Head of caudate nucleus (tissue), 42 donors: ENCODE measurements at regions not wholly inside any gene's neighbourhood (a gene's known extent, or its start where the extent isn't known, plus 50 kb on each side); places are given as distances from the start of the nearest gene placed in this dataset.

Experiments used
- DNase-seq, 42 donors: peaks; one replicate each; pipeline versions ENCODE4 v3.0.0 to v3.0.0-alpha.2; 2020 to 2021; ENCODE audit warnings: mixed read lengths in 7 of 42
- intact Hi-C: fragments of 100-400 bp; cut with DNase I; formaldehyde crosslinking; loops from one replicate; pipeline ENCODE4 v1.15.0; 2022

DNA sequence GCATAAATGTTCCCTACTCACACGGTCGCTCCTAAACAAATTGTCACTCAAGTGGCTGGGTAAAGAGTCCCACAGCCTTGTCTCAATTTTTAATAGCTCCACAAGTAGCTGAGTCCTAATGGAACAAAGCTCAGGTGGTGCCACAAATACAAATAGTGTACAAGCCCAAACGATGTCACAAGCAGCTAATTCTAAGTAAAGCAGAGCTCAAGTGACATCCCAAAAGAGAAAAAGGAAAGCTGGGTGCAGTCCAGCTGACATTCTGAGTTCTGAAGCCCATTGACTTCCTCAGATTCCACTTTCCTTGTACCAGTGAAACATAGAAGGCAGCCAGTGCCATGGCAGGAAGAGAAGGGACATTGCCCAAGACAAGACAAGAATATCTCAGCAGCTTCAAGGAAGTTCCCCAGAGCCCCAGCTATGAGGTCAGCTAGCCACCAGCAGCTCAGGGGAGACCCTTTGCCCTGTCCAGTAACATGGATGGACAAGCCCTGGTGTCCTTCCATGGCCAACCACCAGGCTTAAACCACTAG is 231.2 kb upstream of the SGCD start:
- intact Hi-C loops = no loop called here
- DNase-seq = no peak

DNA sequence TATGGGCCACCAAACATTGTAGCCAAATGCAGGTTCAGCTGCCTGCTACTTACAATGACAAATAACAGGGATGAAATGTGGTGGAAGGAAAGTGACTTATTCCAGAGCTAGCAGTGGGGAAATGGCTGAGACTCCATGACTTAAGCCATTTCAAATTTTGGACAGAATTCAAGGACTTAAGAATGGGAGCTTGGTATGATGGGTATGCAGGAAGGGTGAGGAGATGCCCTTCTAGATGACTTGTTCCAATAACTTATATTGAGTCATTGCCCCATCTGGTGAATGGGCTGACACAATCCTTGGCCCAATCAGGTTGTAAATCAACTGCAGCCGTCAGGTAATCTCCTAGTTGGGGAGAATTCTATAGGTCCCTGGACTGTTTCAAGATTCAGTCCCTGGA is 230.7 kb upstream of the SGCD start:
- intact Hi-C loops = no loop called here
- no peak for DNase-seq

- intact Hi-C loops = no loop called here
Measured at GRCh38 chr5:156103155-156103885, 223.6 kb upstream of the SGCD start.

GRCh38 chr5:156109317-156110023 is 217.5 kb upstream of the SGCD start:
- intact Hi-C loops = no loop called here
- DNase-seq = no peak

More at GRCh38 chr5:156103155-156103885, 223.6 kb upstream of the SGCD start:
- DNase-seq = no peak

DNA sequence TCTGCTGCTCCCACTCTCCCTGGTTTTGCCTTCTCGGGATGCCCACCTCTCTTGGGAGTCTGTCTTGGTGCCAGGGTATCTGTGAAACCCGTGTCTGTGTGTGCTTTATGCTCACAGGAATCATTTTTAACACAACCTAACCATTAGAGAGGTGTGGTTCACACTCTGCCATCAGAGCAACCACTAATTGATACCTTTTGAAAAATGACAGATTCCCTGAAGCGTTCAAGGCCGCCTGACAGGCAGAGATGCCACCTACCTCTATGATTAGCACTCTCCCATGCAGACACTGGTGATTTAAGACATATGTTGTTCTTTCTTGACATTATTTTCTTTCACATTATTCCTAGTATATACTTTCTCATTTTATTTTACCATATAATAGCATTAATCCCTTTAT is 207.3 kb upstream of the SGCD start:
- intact Hi-C loops = no loop called here
- DNase-seq = peak in 8 of 42 donors; percentile 3 to 54 (median 26)

GRCh38 chr5:156120777-156121176 is 206.2 kb upstream of the SGCD start:
- DNase-seq = no peak

DNA sequence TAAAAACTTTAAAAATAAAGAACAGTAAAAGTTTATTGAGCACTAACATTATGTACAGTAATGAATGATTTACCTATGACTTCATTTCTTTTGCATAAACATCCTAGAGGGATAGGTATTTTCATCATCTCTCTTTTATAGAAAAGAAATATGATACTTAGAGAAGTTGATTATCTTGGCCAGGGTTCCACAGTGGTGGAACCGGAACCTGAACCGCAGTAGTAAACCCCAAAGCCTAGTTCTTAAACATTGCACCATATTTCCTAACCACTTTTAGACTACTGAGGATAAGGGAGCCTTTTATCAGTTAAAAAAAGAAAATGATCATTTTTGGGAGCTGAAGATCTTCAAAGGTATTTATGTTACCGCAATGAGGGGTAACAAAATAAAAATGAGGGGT is 205.7 kb upstream of the SGCD start:
- DNase-seq = no peak

More at GRCh38 chr5:156120777-156121176, 206.2 kb upstream of the SGCD start:
- intact Hi-C loops = no loop called here

GRCh38 chr5:156121882-156122281 is 205.1 kb upstream of the SGCD start:
- no peak for DNase-seq
- intact Hi-C loops = no loop called here

More for the DNA sequence above, 205.7 kb upstream of the SGCD start:
- intact Hi-C loops = no loop called here

DNA sequence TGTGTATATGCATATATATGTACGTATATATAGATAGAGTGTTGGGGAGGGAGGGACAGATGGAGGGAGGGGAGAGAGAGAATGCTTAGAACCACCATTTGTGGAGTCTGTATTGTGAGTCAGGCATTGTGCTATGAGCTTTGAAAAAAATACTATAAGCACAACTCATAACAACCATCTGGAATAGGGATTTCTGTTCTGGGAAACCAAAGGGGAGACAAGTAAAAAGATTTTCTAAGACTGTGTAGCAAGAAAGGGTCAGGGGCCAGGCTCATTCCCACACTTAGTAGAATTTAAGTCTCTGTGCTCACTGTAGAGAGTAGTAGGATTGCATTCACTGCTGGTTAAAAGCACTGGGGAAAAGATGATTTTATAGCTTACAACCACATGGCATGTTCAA is 202.3 kb upstream of the SGCD start:
- no peak for DNase-seq
- intact Hi-C loops = no loop called here

DNA sequence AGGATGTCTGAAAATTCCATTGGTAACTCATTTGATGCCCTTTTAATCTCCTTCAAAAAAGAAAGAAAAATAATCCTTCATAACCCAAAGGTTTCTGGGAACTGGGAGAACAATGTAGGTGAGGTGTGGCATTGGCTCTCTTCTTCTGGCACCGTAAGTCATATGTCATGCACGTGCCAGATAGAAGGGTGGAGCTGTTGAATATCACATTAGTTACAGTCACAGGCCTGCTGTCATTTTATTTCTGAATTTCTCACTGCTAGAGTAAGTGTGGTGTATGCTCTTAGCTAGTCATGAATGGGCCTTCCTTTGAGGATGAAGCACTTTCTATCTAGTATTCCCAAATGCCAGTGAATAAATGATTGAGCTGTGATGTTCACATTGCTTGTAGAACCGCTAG is 201.8 kb upstream of the SGCD start:
- DNase-seq = no peak
- intact Hi-C loops = no loop called here

GRCh38 chr5:156126716-156127115 is 200.2 kb upstream of the SGCD start:
- intact Hi-C loops = no loop called here
- no peak for DNase-seq

DNA sequence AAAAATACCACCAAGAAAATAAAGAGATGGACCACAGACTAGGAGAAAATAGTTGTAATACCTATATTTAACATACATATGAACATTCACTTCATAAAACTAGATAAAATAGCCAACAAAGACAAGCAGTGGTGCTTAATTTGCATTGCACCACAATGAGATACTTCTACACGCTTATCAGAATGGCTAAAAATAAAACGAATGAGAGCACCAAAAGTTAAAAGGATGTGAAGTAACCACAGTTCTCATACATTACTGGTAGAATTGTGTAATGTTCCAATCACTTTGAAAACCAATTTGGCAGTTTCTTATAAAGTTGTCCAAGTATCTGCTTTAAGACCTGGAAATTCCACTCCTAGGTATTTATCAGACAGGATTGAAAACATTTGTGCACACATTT is 198.9 kb upstream of the SGCD start:
- intact Hi-C loops = no loop called here
- DNase-seq = no peak

DNA sequence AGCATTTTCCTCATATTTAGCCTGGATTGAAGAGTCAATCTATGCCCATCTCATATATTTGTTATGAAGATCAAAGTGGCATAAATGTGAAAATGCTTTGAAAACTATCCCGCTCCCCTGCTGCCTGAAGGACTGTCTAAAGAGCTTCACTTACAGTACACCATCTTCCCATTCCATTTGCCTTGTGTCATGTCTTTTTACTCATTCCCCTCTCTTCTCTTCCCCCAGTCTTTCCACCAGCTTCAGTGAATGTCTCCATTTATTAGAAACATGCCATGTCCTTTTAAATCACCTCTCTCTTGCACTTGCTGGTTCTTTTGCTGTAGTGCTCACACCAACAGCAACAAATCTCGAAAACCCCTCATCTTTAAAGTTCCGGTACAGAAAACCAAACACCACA is 192.7 kb upstream of the SGCD start:
- no peak for DNase-seq
- intact Hi-C loops = no loop called here

GRCh38 chr5:156135531-156135930 is 191.4 kb upstream of the SGCD start:
- DNase-seq = no peak
- intact Hi-C loops = no loop called here

DNA sequence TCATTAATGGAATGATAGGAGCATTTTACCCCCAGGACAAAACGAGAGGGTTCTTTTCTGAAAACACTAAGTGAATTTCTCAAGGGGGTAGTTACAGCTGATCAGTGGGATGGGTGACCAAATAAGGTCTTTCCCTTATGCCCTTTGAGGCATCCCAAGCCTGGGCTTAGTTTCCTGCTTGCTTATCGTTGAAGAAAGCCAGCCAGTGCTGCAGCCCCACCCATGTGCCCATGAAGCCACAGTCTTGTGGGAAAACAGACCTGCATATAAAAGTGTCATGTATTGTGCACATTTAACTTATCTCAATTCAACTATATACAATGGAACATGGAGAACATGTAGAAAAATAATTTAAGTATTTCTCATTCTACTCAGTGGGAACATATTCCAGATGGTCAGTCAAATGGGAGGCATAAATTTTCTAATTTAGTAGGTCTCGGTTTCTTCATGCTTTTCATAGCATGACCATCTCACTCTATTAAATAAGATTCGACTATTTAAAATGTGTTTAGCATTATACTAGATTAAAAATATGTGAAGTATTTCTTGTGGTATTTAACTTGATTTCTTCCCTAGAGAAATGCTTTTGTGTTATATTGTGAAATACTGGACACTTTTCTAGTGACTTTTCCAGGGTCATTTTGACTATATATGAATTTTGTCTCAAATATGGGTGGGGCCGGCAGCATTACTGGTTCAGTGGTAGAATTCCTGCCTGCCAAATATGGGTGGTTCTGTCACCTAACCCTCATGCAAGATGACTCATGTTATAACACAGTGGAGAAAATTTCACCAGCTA is 189.7 kb upstream of the SGCD start:
- intact Hi-C loops = no loop called here

GRCh38 chr5:156142867-156143266 is 184.1 kb upstream of the SGCD start:
- DNase-seq = no peak
- intact Hi-C loops = no loop called here

More for the DNA sequence above, 189.7 kb upstream of the SGCD start:
- peak in 1 of 42 donors; percentile 5 for DNase-seq

GRCh38 chr5:156147261-156147943 is 179.6 kb upstream of the SGCD start:
- DNase-seq = no peak
- intact Hi-C loops = no loop called here

GRCh38 chr5:156147944-156148285 is 179.0 kb upstream of the SGCD start:
- intact Hi-C loops = no loop called here
- DNase-seq = no peak

DNA sequence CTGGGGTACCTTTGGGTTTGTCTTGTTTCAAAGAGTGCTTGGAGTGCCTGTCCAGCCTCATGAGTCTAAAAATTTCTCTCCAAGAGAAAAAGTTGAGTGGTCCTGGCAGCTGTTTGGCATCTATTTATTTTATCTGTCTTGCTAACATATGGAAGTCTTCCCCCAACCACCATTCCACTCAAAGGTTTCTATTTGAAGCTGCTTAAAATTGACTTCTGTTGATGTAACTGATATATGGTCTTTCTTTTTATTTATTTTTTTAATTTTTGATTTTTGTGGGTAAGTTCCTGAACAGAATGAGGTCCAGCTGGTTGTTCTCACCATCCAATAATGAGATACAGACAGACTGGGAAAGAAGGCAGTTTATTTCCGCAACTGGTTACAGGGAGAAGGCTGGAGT is 178.7 kb upstream of the SGCD start:
- intact Hi-C loops = no loop called here
- DNase-seq = no peak
